ENCODE measurements at regions not wholly inside any gene's neighbourhood (a gene's known extent, or its start where the extent isn't known, plus 50 kb on each side); places are given as distances from the start of the nearest gene placed in this dataset.

DNA sequence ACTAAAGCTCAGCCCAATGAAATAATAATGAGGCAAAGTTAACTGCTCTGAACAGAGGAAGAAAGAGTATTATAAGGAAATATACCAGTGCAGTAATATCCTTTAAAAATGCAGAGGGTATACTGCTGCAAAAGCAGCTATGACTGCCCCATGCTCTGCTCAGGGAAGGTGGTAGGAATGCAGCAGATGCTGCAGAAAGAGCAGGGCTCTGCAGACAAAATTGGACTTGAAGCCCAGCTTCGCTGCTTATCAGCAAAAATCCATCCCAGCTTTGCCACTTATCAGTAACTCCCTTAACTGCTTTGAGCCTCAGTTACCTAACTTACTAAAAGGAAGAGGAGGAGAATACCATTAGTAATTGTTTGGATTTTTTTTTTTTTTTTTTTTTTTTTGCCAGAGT lies 533.8 kb upstream of the CDH5 start:
- TF ChIP-seq CTCF (conservative IDR thresholded peaks at IDR 0.05; ENCODE audit: low read depth, low read length): no peak
- no peak for TF ChIP-seq POLR2A (IDR thresholded peaks at IDR 0.05; ENCODE audit: low read depth, low read length)
